HepG2 (cell line): ENCODE measurements at regions not wholly inside any gene's neighbourhood (a gene's known extent, or its start where the extent isn't known, plus 50 kb on each side); places are given as distances from the start of the nearest gene placed in this dataset.

Experiments
- ATAC-seq: fragments of 200-7000 bp; cut with Tn5 transposase; 3 replicates; pipeline ENCODE4 v1.9.1; 2020; ENCODE audit warnings: mild to moderate bottlenecking, moderate library complexity
- BruUV-seq: library from RNA; stranded (reverse); fragments of 400-500 nt; replicated peaks from 2 replicates; lab custom pipeline; 2021; lab: Mats Ljungman, UMichigan
- CTCF ChIA-PET: fragments of 300-600 bp; formaldehyde crosslinking; extraction: SDS; loops from one replicate; lab custom pipeline; 2021; ENCODE audit warnings: low total read pairs, inconsistent platforms, low intra/inter-chr PET ratio; lab: Yijun Ruan, JAX
- POLR2A ChIA-PET: fragments of 350-600 bp; sonication (Branson Sonifier 250); formaldehyde crosslinking; loops from one replicate; lab custom pipeline; 2020; ENCODE audit warnings: antibody characterized with exemption, inconsistent platforms; lab: Yijun Ruan, JAX
- DNase-seq: peaks from one replicate; pipeline ENCODE4 v3.0.0-alpha.2; 2015; ENCODE audit warnings: low spot score
- FAIRE-seq: peaks from 3 replicates; lab custom pipeline; 2011; peaks lifted over from hg19 to GRCh38; lab: Jason Lieb, UNC
- H2AFZ ChIP-seq: one replicate; pipeline ENCODE4 v1.6.1; 2011; ENCODE audit warnings: low read length, inconsistent platforms
- H3K27ac ChIP-seq: fragments of 300-600 bp; 3 replicates; pipeline ENCODE4 v1.8.0; 2011; ENCODE audit warnings: mixed run types, mild to moderate bottlenecking, mixed read lengths, low read length, inconsistent platforms; ENCODE audit not compliant: insufficient read depth; ENCODE audit errors: extremely low read length
- H3K27me3 ChIP-seq, 2 experiments: fragments of 200-600 bp in 1 of 2; 2 replicates in 1 of 2; 3 replicates in 1 of 2; pipeline versions ENCODE4 v1.6.0 to v1.8.0; 2011; ENCODE audit warnings: low read length in 2 of 2, mild to moderate bottlenecking in 2 of 2, moderate library complexity in 2 of 2, inconsistent platforms in 1 of 2; ENCODE audit not compliant: insufficient read depth in 2 of 2, control insufficient read depth in 1 of 2
- H3K36me3 ChIP-seq, 2 experiments: fragments of 200-600 bp in 1 of 2; replicated peaks in 1 of 2; 2 replicates in 1 of 2; 3 replicates in 1 of 2; pipeline versions ENCODE4 v1.5.1 to v1.8.0; 2011; ENCODE audit warnings: low read length in 2 of 2, inconsistent platforms in 1 of 2; ENCODE audit not compliant: insufficient read depth in 2 of 2, control insufficient read depth in 1 of 2
- H3K4me1 ChIP-seq: 2 replicates; pipeline ENCODE4 v1.5.1; 2012; ENCODE audit warnings: low read length, inconsistent platforms; ENCODE audit not compliant: insufficient read depth
- H3K4me2 ChIP-seq: 2 replicates; pipeline ENCODE4 v1.6.0; 2011; ENCODE audit warnings: low read depth, low read length, inconsistent platforms
- H3K4me3 ChIP-seq, 3 experiments: fragments of 200-600 bp in 1 of 3; sonication (generic), shearing (Covaris generic) in 1 of 3; replicated peaks in 1 of 3; 2 replicates each; pipeline ENCODE4 v1.5.1; 2011 to 2016; ENCODE audit warnings: low read length in 3 of 3, inconsistent platforms in 2 of 3, low read depth in 2 of 3, mild to moderate bottlenecking in 2 of 3, control low read depth in 1 of 3, mixed read lengths in 1 of 3; ENCODE audit not compliant: insufficient read depth in 1 of 3
- H3K79me2 ChIP-seq: one replicate; pipeline ENCODE4 v1.6.1; 2011; ENCODE audit warnings: low read length, inconsistent platforms; ENCODE audit not compliant: insufficient read depth
- H3K9ac ChIP-seq: 2 replicates; pipeline ENCODE4 v1.6.0; 2011; ENCODE audit warnings: mild to moderate bottlenecking, low read depth, low read length, inconsistent platforms; ENCODE audit not compliant: insufficient read depth
- H3K9me3 ChIP-seq: 2 replicates; pipeline ENCODE4 v1.5.1; 2012; ENCODE audit warnings: mild to moderate bottlenecking, low read length
- H4K20me1 ChIP-seq: 2 replicates; pipeline ENCODE4 v1.6.0; 2011; ENCODE audit warnings: inconsistent platforms, mild to moderate bottlenecking, low read length, moderate library complexity; ENCODE audit not compliant: insufficient read depth
- ARNT ChIP-seq: fragments of 450-650 bp; IDR thresholded peaks from 2 replicates; pipeline ENCODE4 v1.6.1; 2017
- CBX1 ChIP-seq: IDR thresholded peaks from one replicate; pipeline ENCODE4 v1.6.1; 2016; ENCODE audit warnings: antibody characterized with exemption, low read depth
- HNF4G ChIP-seq, 2 experiments: sonication (generic) in 1 of 2; formaldehyde crosslinking in 1 of 2; IDR thresholded peaks; 2 replicates each; pipeline versions ENCODE4 v1.4.0 to v1.6.1; 2011 to 2020; ENCODE audit warnings: borderline replicate concordance in 2 of 2, low read depth in 2 of 2, mild to moderate bottlenecking in 2 of 2, low read length in 1 of 2, missing genetic modification reagents in 1 of 2, moderate library complexity in 1 of 2
- HNRNPLL ChIP-seq: fragments of 200-400 bp; formaldehyde crosslinking; IDR thresholded peaks from 2 replicates; pipeline ENCODE4 v1.6.1; 2017; ENCODE audit warnings: mild to moderate bottlenecking, low read depth, low read length; ENCODE audit not compliant: poor library complexity, severe bottlenecking
- ISL2 ChIP-seq: sonication (generic); formaldehyde crosslinking; IDR thresholded peaks from 2 replicates; pipeline ENCODE4 v1.5.0; 2020; ENCODE audit warnings: missing genetic modification reagents
- KMT2B ChIP-seq: IDR thresholded peaks from 2 replicates; pipeline ENCODE4 v1.6.1; 2016; ENCODE audit warnings: missing genetic modification reagents, missing compliant biosample characterization
- ZNF512B ChIP-seq: sonication (generic); formaldehyde crosslinking; IDR thresholded peaks from 2 replicates; pipeline ENCODE4 v1.5.1; 2020; ENCODE audit warnings: missing genetic modification reagents, mild to moderate bottlenecking, borderline replicate concordance
- ZNF747 ChIP-seq: sonication (generic); formaldehyde crosslinking; IDR thresholded peaks from 2 replicates; pipeline ENCODE4 v1.8.1; 2023; ENCODE audit warnings: missing genetic modification reagents, mild to moderate bottlenecking, borderline replicate concordance
- WGBS: methylation state at CpG from one replicate; pipeline ENCODE4 v1.1.6; 2017; ENCODE audit warnings: low lambda C conversion rate; 5-methylcytosine and 5-hydroxymethylcytosine counted together
- in situ Hi-C: cut with HindIII; loops from 2 replicates; pipeline ENCODE4 v1.10.0; 2017; ENCODE audit warnings: low pct_unique_long_range_greater_than_20kb; ENCODE audit not compliant: extremely low pct_ligation_motif_present
- intact Hi-C: fragments of 100-400 bp; cut with micrococcal nuclease; formaldehyde crosslinking; loops from one replicate; pipeline ENCODE4 v1.10.0; 2022; ENCODE audit not compliant: unreplicated experiment
- TF ChIP-seq, protein P1 (sequence below): sonication (generic); formaldehyde crosslinking; conservative IDR thresholded peaks from 2 replicates; pipeline ENCODE4 v1.8.0; 2022; ENCODE audit warnings: low read depth, missing genetic modification reagents
- TF ChIP-seq, protein P2 (sequence below): sonication (generic); formaldehyde crosslinking; IDR thresholded peaks from 2 replicates; pipeline ENCODE4 v1.5.1; 2020; ENCODE audit warnings: mild to moderate bottlenecking, missing genetic modification reagents
- TF ChIP-seq, protein P3 (sequence below): sonication (generic); formaldehyde crosslinking; IDR thresholded peaks from 2 replicates; pipeline ENCODE4 v1.8.1; 2023; ENCODE audit warnings: missing genetic modification reagents, inconsistent platforms, borderline replicate concordance
- TF ChIP-seq, protein P4 (sequence below): sonication (generic); formaldehyde crosslinking; IDR thresholded peaks from 2 replicates; pipeline ENCODE4 v1.5.0; 2020; ENCODE audit warnings: missing genetic modification reagents, mild to moderate bottlenecking, borderline replicate concordance

- TF ChIP-seq, protein P1, sequence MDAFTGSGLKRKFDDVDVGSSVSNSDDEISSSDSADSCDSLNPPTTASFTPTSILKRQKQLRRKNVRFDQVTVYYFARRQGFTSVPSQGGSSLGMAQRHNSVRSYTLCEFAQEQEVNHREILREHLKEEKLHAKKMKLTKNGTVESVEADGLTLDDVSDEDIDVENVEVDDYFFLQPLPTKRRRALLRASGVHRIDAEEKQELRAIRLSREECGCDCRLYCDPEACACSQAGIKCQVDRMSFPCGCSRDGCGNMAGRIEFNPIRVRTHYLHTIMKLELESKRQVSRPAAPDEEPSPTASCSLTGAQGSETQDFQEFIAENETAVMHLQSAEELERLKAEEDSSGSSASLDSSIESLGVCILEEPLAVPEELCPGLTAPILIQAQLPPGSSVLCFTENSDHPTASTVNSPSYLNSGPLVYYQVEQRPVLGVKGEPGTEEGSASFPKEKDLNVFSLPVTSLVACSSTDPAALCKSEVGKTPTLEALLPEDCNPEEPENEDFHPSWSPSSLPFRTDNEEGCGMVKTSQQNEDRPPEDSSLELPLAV (CRISPR knock-in tag), result no peak
- TF ChIP-seq HNRNPLL (no peak), CBX1 (no peak), ZNF512B (CRISPR knock-in tag) (no peak)
These were observed 71.0 kb downstream of the UCHL1 start (continued) for GRCh38 chr4:41327770-41328169.

- Histone ChIP-seq H4K20me1 (no peaks in the 10 kb centered on the region), H3K27me3 (no peaks in the 10 kb centered on the region), H3K4me3 (no peak overlapping the region), H3K4me2 (no peak overlapping the region), H2AFZ (no peak overlapping the region), H3K27ac (no peak overlapping the region), H3K9ac (no peak overlapping the region), H3K9me3 (no peaks in the 10 kb centered on the region), H3K79me2 (no peaks in the 10 kb centered on the region), H3K4me1 (no peaks in the 10 kb centered on the region), H3K36me3 (no peaks in the 10 kb centered on the region)
- intact Hi-C loops (no loop called here), in situ Hi-C loops (no loop called here)
- ChIA-PET CTCF (no interaction called here), POLR2A (no interaction called here)
- ATAC-seq (no peak), DNase-seq (no peak), FAIRE-seq (no peak)
- BruUV-seq, result no TSS peak
- 5% methylated on average over 4 of the region's 4 CpGs for WGBS
- TF ChIP-seq ZNF747 (no peak), ARNT (no peak), KMT2B (CRISPR knock-in tag) (no peak), ISL2 (CRISPR knock-in tag) (no peak), HNF4G (IDR thresholded peaks at IDR 0.05; ENCODE audit: borderline replicate concordance, low read depth, low read length) (no peak), HNF4G (CRISPR knock-in tag; IDR thresholded peaks at IDR 0.05; ENCODE audit: borderline replicate concordance, low read depth) (no peak)
- TF ChIP-seq, protein P2, sequence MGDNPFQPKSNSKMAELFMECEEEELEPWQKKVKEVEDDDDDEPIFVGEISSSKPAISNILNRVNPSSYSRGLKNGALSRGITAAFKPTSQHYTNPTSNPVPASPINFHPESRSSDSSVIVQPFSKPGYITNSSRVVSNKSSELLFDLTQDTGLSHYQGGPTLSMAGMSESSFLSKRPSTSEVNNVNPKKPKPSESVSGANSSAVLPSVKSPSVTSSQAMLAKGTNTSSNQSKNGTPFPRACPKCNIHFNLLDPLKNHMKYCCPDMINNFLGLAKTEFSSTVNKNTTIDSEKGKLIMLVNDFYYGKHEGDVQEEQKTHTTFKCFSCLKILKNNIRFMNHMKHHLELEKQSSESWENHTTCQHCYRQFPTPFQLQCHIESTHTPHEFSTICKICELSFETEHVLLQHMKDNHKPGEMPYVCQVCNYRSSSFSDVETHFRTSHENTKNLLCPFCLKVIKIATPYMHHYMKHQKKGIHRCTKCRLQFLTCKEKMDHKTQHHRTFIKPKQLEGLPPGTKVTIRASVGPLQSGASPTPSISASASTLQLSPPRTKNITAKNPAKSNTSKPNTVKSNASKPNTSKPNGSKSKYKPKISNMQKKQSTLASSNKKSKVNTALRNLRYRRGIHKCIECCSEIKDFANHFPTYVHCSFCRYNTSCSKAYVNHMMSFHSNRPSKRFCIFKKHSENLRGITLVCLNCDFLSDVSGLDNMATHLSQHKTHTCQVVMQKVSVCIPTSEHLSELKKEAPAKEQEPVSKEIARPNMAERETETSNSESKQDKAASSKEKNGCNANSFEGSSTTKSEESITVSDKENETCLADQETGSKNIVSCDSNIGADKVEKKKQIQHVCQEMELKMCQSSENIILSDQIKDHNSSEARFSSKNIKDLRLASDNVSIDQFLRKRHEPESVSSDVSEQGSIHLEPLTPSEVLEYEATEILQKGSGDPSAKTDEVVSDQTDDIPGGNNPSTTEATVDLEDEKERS, result no peak
- TF ChIP-seq, protein P3, sequence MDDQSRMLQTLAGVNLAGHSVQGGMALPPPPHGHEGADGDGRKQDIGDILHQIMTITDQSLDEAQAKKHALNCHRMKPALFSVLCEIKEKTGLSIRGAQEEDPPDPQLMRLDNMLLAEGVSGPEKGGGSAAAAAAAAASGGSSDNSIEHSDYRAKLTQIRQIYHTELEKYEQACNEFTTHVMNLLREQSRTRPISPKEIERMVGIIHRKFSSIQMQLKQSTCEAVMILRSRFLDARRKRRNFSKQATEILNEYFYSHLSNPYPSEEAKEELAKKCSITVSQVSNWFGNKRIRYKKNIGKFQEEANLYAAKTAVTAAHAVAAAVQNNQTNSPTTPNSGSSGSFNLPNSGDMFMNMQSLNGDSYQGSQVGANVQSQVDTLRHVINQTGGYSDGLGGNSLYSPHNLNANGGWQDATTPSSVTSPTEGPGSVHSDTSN (CRISPR knock-in tag), result no peak
- TF ChIP-seq, protein P4, sequence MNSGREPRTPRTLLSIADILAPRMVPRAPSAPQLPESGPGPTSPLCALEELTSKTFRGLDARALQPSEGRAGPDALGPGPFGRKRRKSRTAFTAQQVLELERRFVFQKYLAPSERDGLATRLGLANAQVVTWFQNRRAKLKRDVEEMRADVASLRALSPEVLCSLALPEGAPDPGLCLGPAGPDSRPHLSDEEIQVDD, result no peak
These were observed 72.6 kb downstream of the UCHL1 start for GRCh38 chr4:41329361-41329760.
